ENCODE measurements at regions not wholly inside any gene's neighbourhood (a gene's known extent, or its start where the extent isn't known, plus 50 kb on each side); places are given as distances from the start of the nearest gene placed in this dataset.

DNA sequence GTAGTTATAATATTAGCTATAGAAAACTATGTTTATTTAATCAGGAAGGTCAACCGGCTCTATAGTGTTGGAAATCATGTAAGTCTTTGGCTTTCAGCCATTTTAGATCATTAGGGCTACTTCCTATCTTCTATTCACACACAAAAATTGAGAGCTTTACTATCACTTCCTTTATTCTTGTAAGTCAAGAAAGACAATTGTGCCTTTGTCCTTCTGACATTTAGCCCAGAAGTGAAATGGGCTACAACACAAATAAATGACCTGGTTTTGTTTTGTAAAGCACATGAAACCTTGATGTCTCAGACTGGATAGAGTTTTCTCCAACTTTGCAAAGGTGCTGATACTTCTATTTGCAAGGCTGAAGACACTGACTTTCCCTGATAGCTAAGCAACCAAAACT is 122.4 kb upstream of the ACSL4 start:
- no peak for TF ChIP-seq POLR2A (IDR thresholded peaks at IDR 0.05)
- TF ChIP-seq, protein P1, sequence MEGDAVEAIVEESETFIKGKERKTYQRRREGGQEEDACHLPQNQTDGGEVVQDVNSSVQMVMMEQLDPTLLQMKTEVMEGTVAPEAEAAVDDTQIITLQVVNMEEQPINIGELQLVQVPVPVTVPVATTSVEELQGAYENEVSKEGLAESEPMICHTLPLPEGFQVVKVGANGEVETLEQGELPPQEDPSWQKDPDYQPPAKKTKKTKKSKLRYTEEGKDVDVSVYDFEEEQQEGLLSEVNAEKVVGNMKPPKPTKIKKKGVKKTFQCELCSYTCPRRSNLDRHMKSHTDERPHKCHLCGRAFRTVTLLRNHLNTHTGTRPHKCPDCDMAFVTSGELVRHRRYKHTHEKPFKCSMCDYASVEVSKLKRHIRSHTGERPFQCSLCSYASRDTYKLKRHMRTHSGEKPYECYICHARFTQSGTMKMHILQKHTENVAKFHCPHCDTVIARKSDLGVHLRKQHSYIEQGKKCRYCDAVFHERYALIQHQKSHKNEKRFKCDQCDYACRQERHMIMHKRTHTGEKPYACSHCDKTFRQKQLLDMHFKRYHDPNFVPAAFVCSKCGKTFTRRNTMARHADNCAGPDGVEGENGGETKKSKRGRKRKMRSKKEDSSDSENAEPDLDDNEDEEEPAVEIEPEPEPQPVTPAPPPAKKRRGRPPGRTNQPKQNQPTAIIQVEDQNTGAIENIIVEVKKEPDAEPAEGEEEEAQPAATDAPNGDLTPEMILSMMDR (IDR thresholded peaks at IDR 0.05 in 4 of 5, conservative IDR thresholded peaks at IDR 0.05 in 1 of 5): no peak
